MM.1S (cell line): ENCODE measurements at regions not wholly inside any gene's neighbourhood (a gene's known extent, or its start where the extent isn't known, plus 50 kb on each side); places are given as distances from the start of the nearest gene placed in this dataset.

Experiments used
- CTCF ChIP-seq: fragments of 300-600 bp; sonication (generic); IDR thresholded peaks from 2 replicates; pipeline ENCODE4 v1.5.1; 2016; ENCODE audit warnings: antibody characterized with exemption, low read length, mixed read lengths
- EZH2 ChIP-seq: fragments of 300-600 bp; sonication (generic); optimal IDR thresholded peaks from 2 replicates; pipeline ENCODE3; 2017; ENCODE audit warnings: low read depth, mild to moderate bottlenecking, antibody characterized with exemption, low read length, mixed read lengths
- EZH2phosphoT487 ChIP-seq: fragments of 300-600 bp; sonication (generic); IDR thresholded peaks from 2 replicates; pipeline ENCODE4 v1.6.1; 2018; ENCODE audit warnings: antibody characterized with exemption, low read length

GRCh38 chr3:44048196-44048924 is 193.3 kb upstream of the TOPAZ1 start:
- TF ChIP-seq CTCF (no peak), EZH2 (no peak), EZH2phosphoT487 (no peak)
